HG03442 (cell line): ENCODE measurements at regions not wholly inside any gene's neighbourhood (a gene's known extent, or its start where the extent isn't known, plus 50 kb on each side); places are given as distances from the start of the nearest gene placed in this dataset.
A peak's percentile ranks its signal among the peaks of the same experiment; 100 is the strongest.

Experiments
- ATAC-seq: cut with Tn5 transposase; IDR thresholded peaks from one replicate; pipeline ENCODE4 v1.9.1; 2021; ENCODE audit warnings: mild to moderate bottlenecking, moderate library complexity; ENCODE audit not compliant: unreplicated experiment

- ATAC-seq, result no peak
Measured at GRCh38 chr2:30310371-30310770, 79.0 kb downstream of the LBH start.

- peak; percentile 67 for ATAC-seq
Measured at GRCh38 chr2:30310955-30311354, 79.6 kb downstream of the LBH start.

GRCh38 chr2:30311711-30312110, 80.4 kb downstream of the LBH start:
- ATAC-seq, result no peak

- no peak for ATAC-seq
Measured at GRCh38 chr2:30312916-30313315, 81.6 kb downstream of the LBH start.

GRCh38 chr2:30314981-30315380, 83.6 kb downstream of the LBH start:
- no peak for ATAC-seq

GRCh38 chr2:30315391-30316063, 84.2 kb downstream of the LBH start:
- no peak for ATAC-seq

- ATAC-seq, result no peak
Measured at GRCh38 chr2:30316408-30316807, 85.1 kb downstream of the LBH start.

- no peak for ATAC-seq
Measured at GRCh38 chr2:30318987-30319782, 87.9 kb downstream of the LBH start.

- no peak for ATAC-seq
Measured at GRCh38 chr2:30321466-30321865, 90.1 kb downstream of the LBH start.

GRCh38 chr2:30323499-30323898, 92.2 kb downstream of the LBH start:
- ATAC-seq, result no peak

GRCh38 chr2:30324245-30324908, 93.0 kb downstream of the LBH start:
- no peak for ATAC-seq

- no peak for ATAC-seq
Measured at GRCh38 chr2:30325600-30326328, 94.4 kb downstream of the LBH start.

- no peak for ATAC-seq
Measured at GRCh38 chr2:30326497-30326896, 95.2 kb downstream of the LBH start.

- ATAC-seq, result no peak
Measured at GRCh38 chr2:30331038-30331437, 99.7 kb downstream of the LBH start.

- no peak for ATAC-seq
Measured at GRCh38 chr2:30331869-30332268, 100.5 kb downstream of the LBH start.

GRCh38 chr2:30332791-30333453, 101.6 kb downstream of the LBH start:
- no peak for ATAC-seq

- no peak for ATAC-seq
Measured at GRCh38 chr2:30334762-30335363, 103.5 kb downstream of the LBH start.

- no peak for ATAC-seq
Measured at GRCh38 chr2:30336084-30336483, 104.8 kb downstream of the LBH start.

- peak; percentile 81 for ATAC-seq
Measured at GRCh38 chr2:30336978-30337841, 105.9 kb downstream of the LBH start.
